IMR-90 (cell line): ENCODE measurements at regions not wholly inside any gene's neighbourhood (a gene's known extent, or its start where the extent isn't known, plus 50 kb on each side); places are given as distances from the start of the nearest gene placed in this dataset.

Experiments
- ATAC-seq: fragments of 200-7000 bp; cut with Tn5 transposase; 2 replicates; pipeline ENCODE4 v1.9.1; 2020; ENCODE audit warnings: low read depth, mild to moderate bottlenecking, moderate library complexity
- BruUV-seq: library from RNA; stranded (reverse); fragments of 400-500 nt; replicated peaks from 2 replicates; lab custom pipeline; 2021; lab: Mats Ljungman, UMichigan
- CTCF ChIA-PET: fragments of 300-600 bp; formaldehyde crosslinking; extraction: SDS; loops from one replicate; lab custom pipeline; 2021; ENCODE audit warnings: antibody characterized with exemption; lab: Yijun Ruan, JAX
- POLR2A ChIA-PET: fragments of 300-600 bp; sonication (Branson Sonifier 250); formaldehyde crosslinking; loops from one replicate; lab custom pipeline; 2022; ENCODE audit warnings: antibody characterized with exemption; ENCODE audit not compliant: unreplicated experiment; lab: Charles Lee
- DNase-seq: peaks from one replicate; pipeline ENCODE4 v3.0.0; 2013
- H2AFZ ChIP-seq: replicated peaks from 2 replicates; pipeline ENCODE3; 2013; ENCODE audit warnings: low read length, mild to moderate bottlenecking; ENCODE audit not compliant: poor library complexity
- H2AK5ac ChIP-seq: 2 replicates; pipeline ENCODE4 v1.6.1; 2013; ENCODE audit warnings: low read depth, low read length, inconsistent platforms
- H2AK9ac ChIP-seq: replicated peaks from 2 replicates; pipeline ENCODE3; 2013; ENCODE audit warnings: mild to moderate bottlenecking, low read depth, low read length, moderate library complexity; ENCODE audit not compliant: poor library complexity
- H2BK120ac ChIP-seq: 2 replicates; pipeline ENCODE4 v1.6.1; 2013; ENCODE audit warnings: low read depth, low read length, inconsistent platforms
- H2BK15ac ChIP-seq: 3 replicates; pipeline ENCODE4 v1.6.1; 2013; ENCODE audit warnings: low read depth, low read length, inconsistent platforms
- H2BK20ac ChIP-seq: 2 replicates; pipeline ENCODE4 v1.6.1; 2013; ENCODE audit warnings: low read depth, mild to moderate bottlenecking, inconsistent platforms, low read length, moderate library complexity
- H2BK5ac ChIP-seq: 2 replicates; pipeline ENCODE4 v1.6.1; 2013; ENCODE audit warnings: mild to moderate bottlenecking, low read depth, low read length, inconsistent platforms; ENCODE audit not compliant: poor library complexity, severe bottlenecking
- H3K14ac ChIP-seq: replicated peaks from 2 replicates; pipeline ENCODE4 v1.6.1; 2013; ENCODE audit warnings: low read depth, low read length, inconsistent platforms
- H3K18ac ChIP-seq: 2 replicates; pipeline ENCODE4 v1.6.1; 2013; ENCODE audit warnings: low read depth, low read length, control low read depth
- H3K23ac ChIP-seq: 2 replicates; pipeline ENCODE4 v1.6.1; 2013; ENCODE audit warnings: low read depth, low read length, inconsistent platforms
- H3K27ac ChIP-seq: 2 replicates; pipeline ENCODE4 v1.5.1; 2013; ENCODE audit warnings: mild to moderate bottlenecking, control low read depth, low read length; ENCODE audit not compliant: insufficient read depth
- H3K27me3 ChIP-seq: 2 replicates; pipeline ENCODE4 v1.6.1; 2013; ENCODE audit warnings: low read length; ENCODE audit not compliant: control insufficient read depth, insufficient read depth
- H3K36me3 ChIP-seq: 2 replicates; pipeline ENCODE4 v1.6.1; 2013; ENCODE audit warnings: low read length, mixed read lengths; ENCODE audit not compliant: control insufficient read depth, insufficient read depth
- H3K4ac ChIP-seq: 2 replicates; pipeline ENCODE4 v1.6.1; 2013; ENCODE audit warnings: low read depth, low read length, inconsistent platforms
- H3K4me1 ChIP-seq: 2 replicates; pipeline ENCODE4 v1.6.1; 2013; ENCODE audit warnings: low read length, mixed read lengths; ENCODE audit not compliant: control insufficient read depth, insufficient read depth
- H3K4me2 ChIP-seq: 2 replicates; pipeline ENCODE4 v1.6.1; 2013; ENCODE audit warnings: low read depth, mild to moderate bottlenecking, control low read depth, low read length, moderate library complexity
- H3K4me3 ChIP-seq: 2 replicates; pipeline ENCODE4 v1.5.1; 2013; ENCODE audit warnings: low read depth, mild to moderate bottlenecking, control low read depth, low read length, moderate library complexity; ENCODE audit not compliant: insufficient read depth
- H3K56ac ChIP-seq: 2 replicates; pipeline ENCODE4 v1.6.1; 2013; ENCODE audit warnings: low read length, inconsistent platforms; ENCODE audit not compliant: insufficient read depth; ENCODE audit errors: extremely low read depth
- H3K79me1 ChIP-seq, 2 experiments: 2 replicates each; pipeline ENCODE4 v1.6.1; 2013; ENCODE audit warnings: low read length in 2 of 2, inconsistent platforms in 1 of 2, low read depth in 1 of 2
- H3K9ac ChIP-seq: 2 replicates; pipeline ENCODE4 v1.6.1; 2013; ENCODE audit warnings: low read depth, low read length, control low read depth
- H3K9me1 ChIP-seq: 2 replicates; pipeline ENCODE4 v1.6.1; 2013; ENCODE audit warnings: low read length, inconsistent platforms; ENCODE audit not compliant: insufficient read depth
- H3K9me3 ChIP-seq: 2 replicates; pipeline ENCODE4 v1.6.1; 2013; ENCODE audit warnings: low read length; ENCODE audit not compliant: control insufficient read depth, insufficient read depth
- H4K20me1 ChIP-seq: 2 replicates; pipeline ENCODE4 v1.6.1; 2013; ENCODE audit warnings: low read length, inconsistent platforms; ENCODE audit not compliant: insufficient read depth
- H4K5ac ChIP-seq: 2 replicates; pipeline ENCODE4 v1.6.1; 2013; ENCODE audit warnings: mild to moderate bottlenecking, low read depth, low read length, control low read depth
- H4K8ac ChIP-seq, 2 experiments: 2 replicates each; pipeline ENCODE4 v1.6.1; 2013; ENCODE audit warnings: low read depth in 2 of 2, low read length in 2 of 2, control low read depth in 1 of 2, inconsistent platforms in 1 of 2
- H4K91ac ChIP-seq: 2 replicates; pipeline ENCODE4 v1.6.1; 2013; ENCODE audit warnings: low read depth, low read length, inconsistent platforms; ENCODE audit not compliant: insufficient read depth
- CEBPB ChIP-seq: IDR thresholded peaks from 2 replicates; pipeline ENCODE4 v1.6.1; 2012; ENCODE audit warnings: low read depth, low read length, improper control_type of control experiment
- CHD1 ChIP-seq: IDR thresholded peaks from 2 replicates; pipeline ENCODE4 v1.6.1; 2012; ENCODE audit warnings: low read depth, low read length, improper control_type of control experiment
- CTCF ChIP-seq: conservative IDR thresholded peaks from 2 replicates; pipeline ENCODE4 v1.5.1; 2012; ENCODE audit warnings: mild to moderate bottlenecking, low read depth, low read length, improper control_type of control experiment
- ELK1 ChIP-seq: fragments of 150-350 bp; IDR thresholded peaks from 2 replicates; pipeline ENCODE4 v1.6.1; 2016; ENCODE audit warnings: low read depth, mild to moderate bottlenecking, low read length, moderate library complexity, borderline replicate concordance
- FOS ChIP-seq: fragments of 150-350 bp; IDR thresholded peaks from 2 replicates; pipeline ENCODE4 v1.6.1; 2016; ENCODE audit warnings: low read depth, low read length
- MAFK ChIP-seq: IDR thresholded peaks from 2 replicates; pipeline ENCODE4 v1.6.1; 2012; ENCODE audit warnings: low read depth, low read length, improper control_type of control experiment
- MXI1 ChIP-seq: IDR thresholded peaks from 2 replicates; pipeline ENCODE4 v1.6.1; 2012; ENCODE audit warnings: low read depth, mild to moderate bottlenecking, low read length, moderate library complexity, borderline replicate concordance
- NFE2L2 ChIP-seq: fragments of 150-350 bp; IDR thresholded peaks from 2 replicates; pipeline ENCODE4 v1.6.1; 2016; ENCODE audit warnings: low read depth, mild to moderate bottlenecking, low read length
- POLR2A ChIP-seq: IDR thresholded peaks from 2 replicates; pipeline ENCODE4 v1.6.1; 2012; ENCODE audit warnings: mild to moderate bottlenecking, low read depth, low read length
- RAD21 ChIP-seq: IDR thresholded peaks from 2 replicates; pipeline ENCODE4 v1.6.1; 2012; ENCODE audit warnings: low read length, improper control_type of control experiment
- RFX5 ChIP-seq: IDR thresholded peaks from 2 replicates; pipeline ENCODE4 v1.8.0; 2012; ENCODE audit warnings: low read depth, mild to moderate bottlenecking, low read length, moderate library complexity
- SMC3 ChIP-seq: fragments of 150-350 bp; IDR thresholded peaks from 2 replicates; pipeline ENCODE4 v1.6.1; 2016; ENCODE audit warnings: low read depth, mild to moderate bottlenecking, antibody characterized with exemption, low read length, moderate library complexity
- USF2 ChIP-seq: fragments of 150-350 bp; IDR thresholded peaks from 2 replicates; pipeline ENCODE4 v1.6.1; 2017; ENCODE audit warnings: mild to moderate bottlenecking, antibody characterized with exemption, low read length, low read depth
- WGBS, 2 experiments: methylation state at CpG; one replicate each; pipeline versions ENCODE4 v1.1.5 to v1.1.7; 2013; ENCODE audit warnings: missing lambda C conversion rate in 2 of 2; ENCODE audit not compliant: insufficient read length in 1 of 2; ENCODE audit errors: extremely low coverage in 2 of 2; 5-methylcytosine and 5-hydroxymethylcytosine counted together
- dilution Hi-C: fragments of 300-500 bp; cut with HindIII; formaldehyde crosslinking; loops from one replicate; pipeline ENCODE4 v1.14.3; 2018; ENCODE audit warnings: low sequenced_read_pairs; ENCODE audit not compliant: unreplicated experiment
- in situ Hi-C: fragments of 300-500 bp; cut with MboI; formaldehyde crosslinking; loops from 3 replicates; pipeline ENCODE4 v1.14.3; 2019; ENCODE audit warnings: low sequenced_read_pairs, inconsistent platforms, mixed read lengths
- intact Hi-C: fragments of 100-400 bp; cut with micrococcal nuclease; formaldehyde crosslinking; loops from 2 replicates; pipeline ENCODE4 v1.10.0; 2022

GRCh38 chr1:228922722-228923376 is 187.6 kb downstream of the RHOU start:
- H3K56ac ChIP-seq: no peak overlapping the region
- ATAC-seq (no peak), DNase-seq (no peak)
- no peak overlapping the region for H4K8ac ChIP-seq
- BruUV-seq: no TSS peak
- H3K4me2 ChIP-seq: no peak overlapping the region
- dilution Hi-C loops (no loop called here), intact Hi-C loops (no loop called here), in situ Hi-C loops (no loop called here)
- no peak overlapping the region for H3K23ac ChIP-seq
- H3K27ac ChIP-seq: no peak overlapping the region
- H2BK20ac ChIP-seq: no peak overlapping the region; the same call in 1 of the 2 replicates
- H3K79me1 ChIP-seq: no peaks in the 10 kb centered on the region
- H2AFZ ChIP-seq: no peak overlapping the region
- H4K91ac ChIP-seq: no peak overlapping the region
- no peak overlapping the region for H2BK5ac ChIP-seq
- 60% methylated on average over 1 of the region's 5 CpGs; no CpG with 5 or more reads in 1 of the 2 experiments for WGBS, 2 experiments
- H2AK5ac ChIP-seq: 0 out of 2 replicates have a peak overlapping the region, but pooled peaks have one; percentile 17
- H3K14ac ChIP-seq: no peak overlapping the region; the same call in 1 of the 2 replicates
- ChIA-PET CTCF (no interaction called here), POLR2A (no interaction called here)
- H2BK120ac ChIP-seq: peak overlapping the region; percentile 13; the same call in 1 of the 2 replicates
- no peak overlapping the region for H3K4me3 ChIP-seq
- no peak overlapping the region for H2BK15ac ChIP-seq
- H3K27me3 ChIP-seq: no peaks in the 10 kb centered on the region; the same call in 1 of the 2 replicates
- no peaks in the 10 kb centered on the region; the same call in 1 of the 2 replicates for H3K9me1 ChIP-seq
- no peak overlapping the region for H3K9ac ChIP-seq
- no peak overlapping the region for H2AK9ac ChIP-seq
- H4K20me1 ChIP-seq: no peaks in the 10 kb centered on the region
- peak overlapping the region; percentile 29; the same call in 1 of the 2 replicates for H3K4ac ChIP-seq
- H3K18ac ChIP-seq: peak overlapping the region; percentile 36; the same call in 1 of the 2 replicates
- no peaks in the 10 kb centered on the region; the same call in 1 of the 2 replicates for H3K9me3 ChIP-seq
- H3K4me1 ChIP-seq: peaks cover 5% of the 10 kb centered on the region; the same call in 1 of the 2 replicates
- TF ChIP-seq RFX5 (no peak), POLR2A (no peak), CHD1 (no peak), CTCF (no peak), USF2 (no peak), SMC3 (no peak), CEBPB (no peak), NFE2L2 (no peak), MXI1 (no peak), RAD21 (no peak), FOS (no peak), MAFK (no peak), ELK1 (no peak)
- peak overlapping the region; percentile 47; the same call in 1 of the 2 replicates for H4K5ac ChIP-seq
- H3K36me3 ChIP-seq: no peaks in the 10 kb centered on the region
